MM.1S (cell line): ENCODE measurements at regions not wholly inside any gene's neighbourhood (a gene's known extent, or its start where the extent isn't known, plus 50 kb on each side); places are given as distances from the start of the nearest gene placed in this dataset.
"Not testable (repeated sequence)": the region's sequence is repeated elsewhere in the genome, so short reads cannot be mapped to it uniquely, and the experiment has no call there.

Source experiments
- DNase-seq: peaks from one replicate; pipeline ENCODE4 v3.0.0-alpha.2; 2015
- H2AFZ ChIP-seq: fragments of 300-600 bp; sonication (generic); 2 replicates; pipeline ENCODE4 v1.6.0; 2016; ENCODE audit warnings: antibody characterized with exemption, low read length
- H3F3A ChIP-seq: fragments of 300-600 bp; sonication (generic); 2 replicates; pipeline ENCODE4 v1.6.1; 2016; ENCODE audit warnings: mild to moderate bottlenecking, antibody characterized with exemption, low read length, moderate library complexity, mixed read lengths; ENCODE audit not compliant: insufficient read depth
- H3K27ac ChIP-seq: fragments of 300-600 bp; sonication (generic); 2 replicates; pipeline ENCODE4 v1.5.1; 2016; ENCODE audit warnings: mild to moderate bottlenecking, low read length
- H3K27me3 ChIP-seq: fragments of 300-600 bp; sonication (generic); replicated peaks from 2 replicates; pipeline ENCODE4 v1.6.0; 2016; ENCODE audit warnings: low read length; ENCODE audit not compliant: insufficient read depth
- H3K36me3 ChIP-seq: fragments of 300-600 bp; sonication (generic); replicated peaks from 2 replicates; pipeline ENCODE4 v1.6.1; 2016; ENCODE audit warnings: mild to moderate bottlenecking, low read length, mixed read lengths; ENCODE audit not compliant: insufficient read depth
- H3K4me1 ChIP-seq: fragments of 300-600 bp; sonication (generic); 2 replicates; pipeline ENCODE4 v1.6.1; 2016; ENCODE audit warnings: low read length, mixed read lengths
- H3K4me2 ChIP-seq: fragments of 300-600 bp; sonication (generic); 2 replicates; pipeline ENCODE4 v1.6.0; 2016; ENCODE audit warnings: low read depth, low read length
- H3K4me3 ChIP-seq: fragments of 300-600 bp; sonication (generic); 2 replicates; pipeline ENCODE4 v1.5.1; 2016; ENCODE audit warnings: low read length, mixed read lengths
- H3K79me2 ChIP-seq: fragments of 300-600 bp; sonication (generic); 2 replicates; pipeline ENCODE4 v1.6.1; 2016; ENCODE audit warnings: mixed run types, low read length, mixed read lengths
- H3K9ac ChIP-seq: fragments of 300-600 bp; sonication (generic); 2 replicates; pipeline ENCODE4 v1.6.1; 2016; ENCODE audit warnings: low read length, mixed read lengths
- H3K9me2 ChIP-seq: fragments of 300-600 bp; sonication (generic); replicated peaks from 2 replicates; pipeline ENCODE4 v1.6.1; 2016; ENCODE audit warnings: mild to moderate bottlenecking, low read length, mixed read lengths; ENCODE audit not compliant: insufficient read depth
- H3K9me3 ChIP-seq: fragments of 300-600 bp; sonication (generic); replicated peaks from 2 replicates; pipeline ENCODE4 v1.6.1; 2016; ENCODE audit warnings: mild to moderate bottlenecking, low read length, mixed read lengths; ENCODE audit not compliant: insufficient read depth
- H4K20me1 ChIP-seq: fragments of 300-600 bp; sonication (generic); 2 replicates; pipeline ENCODE4 v1.6.1; 2016; ENCODE audit warnings: mild to moderate bottlenecking, low read length, moderate library complexity, mixed read lengths; ENCODE audit not compliant: insufficient read depth
- CTCF ChIP-seq: fragments of 300-600 bp; sonication (generic); IDR thresholded peaks from 2 replicates; pipeline ENCODE4 v1.5.1; 2016; ENCODE audit warnings: antibody characterized with exemption, low read length, mixed read lengths
- EZH2 ChIP-seq: fragments of 300-600 bp; sonication (generic); optimal IDR thresholded peaks from 2 replicates; pipeline ENCODE3; 2017; ENCODE audit warnings: low read depth, mild to moderate bottlenecking, antibody characterized with exemption, low read length, mixed read lengths
- EZH2phosphoT487 ChIP-seq: fragments of 300-600 bp; sonication (generic); IDR thresholded peaks from 2 replicates; pipeline ENCODE4 v1.6.1; 2018; ENCODE audit warnings: antibody characterized with exemption, low read length

- Histone ChIP-seq H3K9me3 (no peaks in the 10 kb centered on the region), H3K27me3 (no peaks in the 10 kb centered on the region), H3K27ac (no peak overlapping the region), H3K9ac (no peak overlapping the region), H3F3A (no peaks in the 10 kb centered on the region), H3K9me2 (no peaks in the 10 kb centered on the region), H2AFZ (no peak overlapping the region), H3K79me2 (no peaks in the 10 kb centered on the region), H3K36me3 (no peaks in the 10 kb centered on the region), H4K20me1 (no peaks in the 10 kb centered on the region), H3K4me2 (no peak overlapping the region), H3K4me1 (no peaks in the 10 kb centered on the region), H3K4me3 (no peak overlapping the region)
- TF ChIP-seq EZH2 (no peak), EZH2phosphoT487 (no peak), CTCF (no peak)
- no peak for DNase-seq
Observed at GRCh38 chr3:81068546-81068945, 692.9 kb downstream of the GBE1 start.

DNA sequence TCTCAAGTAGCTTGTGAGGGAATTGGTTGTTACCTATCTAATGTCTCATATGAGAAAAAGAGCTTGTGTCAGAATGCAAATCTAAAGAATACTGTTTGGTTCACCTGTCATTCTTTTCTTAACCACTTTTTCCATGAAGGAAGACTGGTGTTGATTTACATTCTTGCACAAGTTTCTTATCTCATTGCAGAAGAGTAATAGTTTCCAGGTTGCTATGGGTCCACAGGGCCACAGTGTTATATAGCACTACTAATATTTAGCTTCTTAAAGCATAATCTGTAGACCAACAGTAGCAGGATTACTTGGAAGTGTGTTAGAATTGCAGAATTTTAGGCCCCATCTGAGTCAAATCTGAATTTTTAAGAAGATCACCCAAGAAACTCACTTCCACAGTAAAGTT, 697.5 kb downstream of the GBE1 start:
- H4K20me1 ChIP-seq = no peaks in the 10 kb centered on the region
- no peaks in the 10 kb centered on the region for H3K9me2 ChIP-seq
- no peaks in the 10 kb centered on the region for H3K36me3 ChIP-seq
- DNase-seq = no peak
- H2AFZ ChIP-seq = no peak overlapping the region
- H3K4me3 ChIP-seq = no peak overlapping the region
- no peaks in the 10 kb centered on the region for H3K4me1 ChIP-seq
- no peaks in the 10 kb centered on the region for H3K79me2 ChIP-seq
- H3K27me3 ChIP-seq = no peaks in the 10 kb centered on the region
- TF ChIP-seq EZH2phosphoT487 (no peak), EZH2 (no peak), CTCF (no peak)
- H3K4me2 ChIP-seq = no peak overlapping the region
- no peak overlapping the region for H3K27ac ChIP-seq
- H3K9me3 ChIP-seq = no peaks in the 10 kb centered on the region
- H3F3A ChIP-seq = no peaks in the 10 kb centered on the region
- no peak overlapping the region for H3K9ac ChIP-seq

DNA sequence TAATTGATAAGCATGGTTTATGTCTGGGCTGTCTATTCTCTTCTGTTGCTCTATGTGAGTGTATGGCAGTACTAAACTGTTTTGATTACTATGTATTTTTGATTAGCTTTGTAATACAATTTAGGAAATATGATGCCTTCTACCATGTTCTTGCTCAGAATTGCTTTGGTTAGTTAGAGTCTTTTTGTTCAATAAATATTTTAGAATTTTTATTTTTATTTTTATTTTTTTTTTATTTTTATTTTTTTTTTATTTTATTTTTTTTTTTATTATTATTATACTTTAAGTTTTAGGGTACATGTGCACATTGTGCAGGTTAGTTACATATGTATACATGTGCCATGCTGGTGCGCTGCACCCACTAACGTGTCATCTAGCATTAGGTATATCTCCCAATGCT, 710.3 kb downstream of the GBE1 start:
- H2AFZ ChIP-seq, H3K27ac ChIP-seq, H3K4me2 ChIP-seq, H3K79me2 ChIP-seq, H3K9me2 ChIP-seq, H3K9ac ChIP-seq, DNase-seq, H3K9me3 ChIP-seq, H4K20me1 ChIP-seq, H3K4me1 ChIP-seq, H3K36me3 ChIP-seq, H3K27me3 ChIP-seq, H3K4me3 ChIP-seq, H3F3A ChIP-seq: not testable (repeated sequence)

GRCh38 chr3:81048058-81048665, 713.3 kb downstream of the GBE1 start:
- H4K20me1 ChIP-seq = no peaks in the 10 kb centered on the region
- H3F3A ChIP-seq = no peaks in the 10 kb centered on the region
- peaks cover 18% of the 10 kb centered on the region for H3K4me1 ChIP-seq
- H3K9me2 ChIP-seq = no peaks in the 10 kb centered on the region
- H2AFZ ChIP-seq = no peak overlapping the region
- H3K27me3 ChIP-seq = no peaks in the 10 kb centered on the region
- DNase-seq = no peak
- TF ChIP-seq EZH2phosphoT487 (no peak), CTCF (no peak), EZH2 (no peak)
- H3K79me2 ChIP-seq = no peaks in the 10 kb centered on the region
- H3K4me2 ChIP-seq = no peak overlapping the region
- no peak overlapping the region for H3K9ac ChIP-seq
- H3K36me3 ChIP-seq = no peaks in the 10 kb centered on the region
- H3K4me3 ChIP-seq = no peak overlapping the region
- no peak overlapping the region for H3K27ac ChIP-seq
- no peaks in the 10 kb centered on the region for H3K9me3 ChIP-seq
